ENCODE measurements at regions not wholly inside any gene's neighbourhood (a gene's known extent, or its start where the extent isn't known, plus 50 kb on each side); places are given as distances from the start of the nearest gene placed in this dataset.

DNA sequence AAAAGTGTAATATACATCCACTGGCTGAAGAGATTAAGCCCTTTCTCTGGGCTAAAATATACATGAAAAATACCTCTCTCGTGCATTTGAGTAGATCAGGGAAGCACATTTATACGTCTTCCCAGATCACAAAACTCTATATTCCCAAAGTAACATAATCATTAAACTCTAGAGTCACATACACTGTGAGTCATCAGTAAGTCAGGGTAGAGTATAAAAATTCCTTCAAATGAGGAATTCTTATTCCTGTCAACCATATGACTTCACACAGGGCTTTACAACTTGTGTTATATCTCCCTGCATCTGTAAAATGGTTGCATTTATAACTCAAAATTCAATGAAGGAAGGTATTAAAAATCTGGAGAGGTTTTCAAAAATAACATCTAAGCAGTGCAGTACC, 1278.4 kb downstream of the CDY2B start:
- H4K20me1 ChIP-seq (replicated peaks; ENCODE audit: control insufficient read depth, extremely low read depth, insufficient read depth, low read length): no peaks in the 10 kb centered on the region
- H3K9me1 ChIP-seq (replicated peaks; ENCODE audit: control insufficient read depth, extremely low read depth, insufficient read depth, low read length): no peaks in the 10 kb centered on the region
- intact Hi-C loops (cut with micrococcal nuclease): no loop called here
- no peaks in the 10 kb centered on the region for H3K27me3 ChIP-seq (ENCODE audit: control insufficient read depth in 2 of 2, insufficient read depth in 2 of 2, low read length in 2 of 2)
- H3K4me3 ChIP-seq (replicated peaks in 1 of 3; ENCODE audit: insufficient read depth in 1 of 3, low read depth in 1 of 3, low read length in 3 of 3): no peak overlapping the region
- no peaks in the 10 kb centered on the region for H3K36me3 ChIP-seq (ENCODE audit: control insufficient read depth in 2 of 2, extremely low read depth in 1 of 2, insufficient read depth in 2 of 2, low read length in 2 of 2)
- FAIRE-seq (no peak), DNase-seq (ENCODE audit: low read depth, low spot score) (no peak)
- no peak overlapping the region for H2AFZ ChIP-seq (ENCODE audit: low read depth, low read length)
- dilution Hi-C loops (cut with MboI; ENCODE audit: extremely low pct_ligation_motif_present, low sequenced_read_pairs): no loop called here
- no peaks in the 10 kb centered on the region for H3K79me2 ChIP-seq (ENCODE audit: control insufficient read depth, insufficient read depth, low read length)
- no peaks in the 10 kb centered on the region for H3K9me3 ChIP-seq (replicated peaks; ENCODE audit: control insufficient read depth, insufficient read depth, low read length)
- CTCF ChIA-PET: no interaction called here
- H3K27ac ChIP-seq (ENCODE audit: insufficient read depth, low read depth, low read length): no peak overlapping the region
- no peaks in the 10 kb centered on the region for H3K4me1 ChIP-seq (ENCODE audit: control insufficient read depth, extremely low read depth, insufficient read depth, low read length)
- no peak overlapping the region for H3K4me2 ChIP-seq (ENCODE audit: insufficient read depth, low read length)
- no TSS peak for BruUV-seq (replicated peaks)
- TF ChIP-seq POLR2AphosphoS5 (IDR thresholded peaks at IDR 0.05; ENCODE audit: insufficient read depth, low read depth, low read length): no peak
- TF ChIP-seq, protein P1, sequence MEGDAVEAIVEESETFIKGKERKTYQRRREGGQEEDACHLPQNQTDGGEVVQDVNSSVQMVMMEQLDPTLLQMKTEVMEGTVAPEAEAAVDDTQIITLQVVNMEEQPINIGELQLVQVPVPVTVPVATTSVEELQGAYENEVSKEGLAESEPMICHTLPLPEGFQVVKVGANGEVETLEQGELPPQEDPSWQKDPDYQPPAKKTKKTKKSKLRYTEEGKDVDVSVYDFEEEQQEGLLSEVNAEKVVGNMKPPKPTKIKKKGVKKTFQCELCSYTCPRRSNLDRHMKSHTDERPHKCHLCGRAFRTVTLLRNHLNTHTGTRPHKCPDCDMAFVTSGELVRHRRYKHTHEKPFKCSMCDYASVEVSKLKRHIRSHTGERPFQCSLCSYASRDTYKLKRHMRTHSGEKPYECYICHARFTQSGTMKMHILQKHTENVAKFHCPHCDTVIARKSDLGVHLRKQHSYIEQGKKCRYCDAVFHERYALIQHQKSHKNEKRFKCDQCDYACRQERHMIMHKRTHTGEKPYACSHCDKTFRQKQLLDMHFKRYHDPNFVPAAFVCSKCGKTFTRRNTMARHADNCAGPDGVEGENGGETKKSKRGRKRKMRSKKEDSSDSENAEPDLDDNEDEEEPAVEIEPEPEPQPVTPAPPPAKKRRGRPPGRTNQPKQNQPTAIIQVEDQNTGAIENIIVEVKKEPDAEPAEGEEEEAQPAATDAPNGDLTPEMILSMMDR (IDR thresholded peaks at IDR 0.05; ENCODE audit: extremely low read depth in 1 of 2, insufficient read depth in 1 of 2, low read depth in 1 of 2, low read length in 2 of 2): no peak
- no peak for TF ChIP-seq POLR2A (IDR thresholded peaks at IDR 0.05; ENCODE audit: low read depth, low read length)
- no peak for TF ChIP-seq GATA2 (IDR thresholded peaks at IDR 0.05; ENCODE audit: insufficient read depth, insufficient read length, low read depth, low read length)
- no peak for TF ChIP-seq JUN (IDR thresholded peaks at IDR 0.05; ENCODE audit: borderline replicate concordance, insufficient read depth, insufficient read length, low read depth)
- TF ChIP-seq EZH2 (IDR thresholded peaks at IDR 0.05; ENCODE audit: borderline replicate concordance, low read depth, low read length, severe bottlenecking): no peak
- TF ChIP-seq MYC (IDR thresholded peaks at IDR 0.05; ENCODE audit: low read depth, low read length): no peak
- TF ChIP-seq, protein P2, sequence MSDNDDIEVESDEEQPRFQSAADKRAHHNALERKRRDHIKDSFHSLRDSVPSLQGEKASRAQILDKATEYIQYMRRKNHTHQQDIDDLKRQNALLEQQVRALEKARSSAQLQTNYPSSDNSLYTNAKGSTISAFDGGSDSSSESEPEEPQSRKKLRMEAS (IDR thresholded peaks at IDR 0.05; ENCODE audit: insufficient read depth, insufficient read length): no peak
- no peak for TF ChIP-seq FOS (IDR thresholded peaks at IDR 0.05; ENCODE audit: borderline replicate concordance, insufficient read depth, low read length)
- POLR2A ChIA-PET: no interaction called here
- H3K9ac ChIP-seq (replicated peaks; ENCODE audit: extremely low read depth, insufficient read depth, low read length): no peak overlapping the region

All from endothelial cell of umbilical vein (primary cell).